ENCODE measurements at regions not wholly inside any gene's neighbourhood (a gene's known extent, or its start where the extent isn't known, plus 50 kb on each side); places are given as distances from the start of the nearest gene placed in this dataset.

- Histone ChIP-seq H4K5ac (ENCODE audit: low read depth, low read length) (no peak overlapping the region), H4K8ac (ENCODE audit: low read depth in 2 of 2, low read length in 2 of 2) (no peak overlapping the region), H3K4me1 (ENCODE audit: control insufficient read depth, insufficient read depth, low read length) (no peaks in the 10 kb centered on the region), H3K56ac (ENCODE audit: extremely low read depth, insufficient read depth, low read length) (no peak overlapping the region), H2AFZ (replicated peaks; ENCODE audit: low read length, poor library complexity) (no peak overlapping the region), H3K4ac (ENCODE audit: low read depth, low read length) (no peak overlapping the region), H3K9me1 (ENCODE audit: insufficient read depth, low read length) (no peaks in the 10 kb centered on the region), H3K18ac (ENCODE audit: low read depth, low read length) (no peak overlapping the region), H2BK20ac (ENCODE audit: low read depth, low read length) (no peak overlapping the region), H3K4me3 (ENCODE audit: insufficient read depth, low read depth, low read length) (no peak overlapping the region), H2AK5ac (ENCODE audit: low read depth, low read length) (no peak overlapping the region), H2BK5ac (ENCODE audit: low read depth, low read length, poor library complexity, severe bottlenecking) (no peak overlapping the region), H3K79me1 (ENCODE audit: low read depth in 1 of 2, low read length in 2 of 2) (no peaks in the 10 kb centered on the region), H3K9ac (ENCODE audit: low read depth, low read length) (no peak overlapping the region), H2BK120ac (ENCODE audit: low read depth, low read length) (no peak overlapping the region), H3K36me3 (ENCODE audit: control insufficient read depth, insufficient read depth, low read length) (no peaks in the 10 kb centered on the region), H3K27ac (ENCODE audit: insufficient read depth, low read length) (no peak overlapping the region), H2AK9ac (replicated peaks; ENCODE audit: low read depth, low read length, poor library complexity) (no peak overlapping the region), H2BK15ac (ENCODE audit: low read depth, low read length) (no peak overlapping the region), H4K91ac (ENCODE audit: insufficient read depth, low read depth, low read length) (no peak overlapping the region), H3K9me3 (ENCODE audit: control insufficient read depth, insufficient read depth, low read length) (no peaks in the 10 kb centered on the region), H3K23ac (ENCODE audit: low read depth, low read length) (no peak overlapping the region), H3K14ac (replicated peaks; ENCODE audit: low read depth, low read length) (no peak overlapping the region), H3K4me2 (ENCODE audit: low read depth, low read length) (no peak overlapping the region), H3K27me3 (ENCODE audit: control insufficient read depth, insufficient read depth, low read length) (no peaks in the 10 kb centered on the region), H4K20me1 (ENCODE audit: insufficient read depth, low read length) (no peaks in the 10 kb centered on the region)
- CTCF ChIA-PET = no interaction called here
- 65% methylated on average over 3 of the region's 9 CpGs; no CpG with 5 or more reads in 1 of the 2 experiments for WGBS, 2 experiments (ENCODE audit: extremely low coverage in 2 of 2, insufficient read length in 1 of 2)
- BruUV-seq (replicated peaks) = no TSS peak
- no peak for ATAC-seq (ENCODE audit: low read depth)
- TF ChIP-seq USF2 (IDR thresholded peaks at IDR 0.05; ENCODE audit: low read depth, low read length) = no peak
- no peak for TF ChIP-seq NFE2L2 (IDR thresholded peaks at IDR 0.05; ENCODE audit: low read depth, low read length)
- no peak for TF ChIP-seq RCOR1 (IDR thresholded peaks at IDR 0.05; ENCODE audit: insufficient replicate concordance, low read length)
- TF ChIP-seq MXI1 (IDR thresholded peaks at IDR 0.05; ENCODE audit: borderline replicate concordance, low read depth, low read length) = no peak
- TF ChIP-seq MAFK (IDR thresholded peaks at IDR 0.05; ENCODE audit: low read depth, low read length) = no peak
- TF ChIP-seq POLR2A (IDR thresholded peaks at IDR 0.05; ENCODE audit: low read depth, low read length) = no peak
- TF ChIP-seq BHLHE40 (IDR thresholded peaks at IDR 0.05; ENCODE audit: low read depth, low read length) = no peak
- no peak for TF ChIP-seq RFX5 (IDR thresholded peaks at IDR 0.05; ENCODE audit: low read depth, low read length)
- no peak for TF ChIP-seq CEBPB (IDR thresholded peaks at IDR 0.05; ENCODE audit: low read depth, low read length)
- TF ChIP-seq, protein P1, sequence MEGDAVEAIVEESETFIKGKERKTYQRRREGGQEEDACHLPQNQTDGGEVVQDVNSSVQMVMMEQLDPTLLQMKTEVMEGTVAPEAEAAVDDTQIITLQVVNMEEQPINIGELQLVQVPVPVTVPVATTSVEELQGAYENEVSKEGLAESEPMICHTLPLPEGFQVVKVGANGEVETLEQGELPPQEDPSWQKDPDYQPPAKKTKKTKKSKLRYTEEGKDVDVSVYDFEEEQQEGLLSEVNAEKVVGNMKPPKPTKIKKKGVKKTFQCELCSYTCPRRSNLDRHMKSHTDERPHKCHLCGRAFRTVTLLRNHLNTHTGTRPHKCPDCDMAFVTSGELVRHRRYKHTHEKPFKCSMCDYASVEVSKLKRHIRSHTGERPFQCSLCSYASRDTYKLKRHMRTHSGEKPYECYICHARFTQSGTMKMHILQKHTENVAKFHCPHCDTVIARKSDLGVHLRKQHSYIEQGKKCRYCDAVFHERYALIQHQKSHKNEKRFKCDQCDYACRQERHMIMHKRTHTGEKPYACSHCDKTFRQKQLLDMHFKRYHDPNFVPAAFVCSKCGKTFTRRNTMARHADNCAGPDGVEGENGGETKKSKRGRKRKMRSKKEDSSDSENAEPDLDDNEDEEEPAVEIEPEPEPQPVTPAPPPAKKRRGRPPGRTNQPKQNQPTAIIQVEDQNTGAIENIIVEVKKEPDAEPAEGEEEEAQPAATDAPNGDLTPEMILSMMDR (conservative IDR thresholded peaks at IDR 0.05; ENCODE audit: low read depth, low read length) = no peak
- no peak for DNase-seq
- in situ Hi-C loops (cut with MboI; ENCODE audit: low sequenced_read_pairs) = no loop called here
- intact Hi-C loops (cut with micrococcal nuclease) = no loop called here
- dilution Hi-C loops (cut with HindIII; ENCODE audit: low sequenced_read_pairs, unreplicated experiment) = no loop called here
- POLR2A ChIA-PET (ENCODE audit: unreplicated experiment) = no interaction called here
These were observed 275.2 kb upstream of the KIRREL3 start for GRCh38 chr11:127275774-127276173.
